ENCODE measurements at regions not wholly inside any gene's neighbourhood (a gene's known extent, or its start where the extent isn't known, plus 50 kb on each side); places are given as distances from the start of the nearest gene placed in this dataset.

DNA sequence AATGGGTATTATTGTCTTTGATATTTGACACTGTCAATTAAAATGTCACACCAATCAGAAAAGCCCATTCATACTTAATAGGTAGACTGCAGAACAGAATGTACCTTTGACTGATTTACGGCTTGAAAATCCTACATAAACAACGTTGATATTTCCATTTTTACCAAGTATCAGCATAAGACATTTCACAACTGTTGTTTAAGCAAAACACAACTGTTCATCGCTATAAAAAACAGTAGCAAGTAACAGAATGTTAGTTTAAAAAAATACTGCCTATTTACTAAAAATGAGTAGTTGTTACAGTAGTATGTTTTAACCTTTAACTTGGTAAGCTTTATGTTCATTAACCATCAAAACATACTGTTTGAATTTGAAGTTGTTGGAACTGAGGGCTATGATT, 1096.6 kb downstream of the PCDH17 start:
- no peak for DNase-seq
- no peak for ATAC-seq
- no peak overlapping the region for H3K27ac ChIP-seq
- H3K9me3 ChIP-seq: no peaks in the 10 kb centered on the region
- intact Hi-C loops (cut with DNase I): no loop called here
- no peaks in the 10 kb centered on the region for H3K4me1 ChIP-seq
- no peaks in the 10 kb centered on the region for H3K27me3 ChIP-seq (ENCODE audit: insufficient read depth in 3 of 3, low read length in 2 of 3)
- no peak overlapping the region for H3K4me3 ChIP-seq
- TF ChIP-seq, protein P1, sequence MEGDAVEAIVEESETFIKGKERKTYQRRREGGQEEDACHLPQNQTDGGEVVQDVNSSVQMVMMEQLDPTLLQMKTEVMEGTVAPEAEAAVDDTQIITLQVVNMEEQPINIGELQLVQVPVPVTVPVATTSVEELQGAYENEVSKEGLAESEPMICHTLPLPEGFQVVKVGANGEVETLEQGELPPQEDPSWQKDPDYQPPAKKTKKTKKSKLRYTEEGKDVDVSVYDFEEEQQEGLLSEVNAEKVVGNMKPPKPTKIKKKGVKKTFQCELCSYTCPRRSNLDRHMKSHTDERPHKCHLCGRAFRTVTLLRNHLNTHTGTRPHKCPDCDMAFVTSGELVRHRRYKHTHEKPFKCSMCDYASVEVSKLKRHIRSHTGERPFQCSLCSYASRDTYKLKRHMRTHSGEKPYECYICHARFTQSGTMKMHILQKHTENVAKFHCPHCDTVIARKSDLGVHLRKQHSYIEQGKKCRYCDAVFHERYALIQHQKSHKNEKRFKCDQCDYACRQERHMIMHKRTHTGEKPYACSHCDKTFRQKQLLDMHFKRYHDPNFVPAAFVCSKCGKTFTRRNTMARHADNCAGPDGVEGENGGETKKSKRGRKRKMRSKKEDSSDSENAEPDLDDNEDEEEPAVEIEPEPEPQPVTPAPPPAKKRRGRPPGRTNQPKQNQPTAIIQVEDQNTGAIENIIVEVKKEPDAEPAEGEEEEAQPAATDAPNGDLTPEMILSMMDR (IDR thresholded peaks at IDR 0.05): no peak
- H3K36me3 ChIP-seq (ENCODE audit: insufficient read depth in 1 of 2, low read depth in 1 of 2): no peaks in the 10 kb centered on the region
- 43 to 55% (median 46%) methylated on average over 3 of the region's 3 CpGs for WGBS, 3 donors

DNA sequence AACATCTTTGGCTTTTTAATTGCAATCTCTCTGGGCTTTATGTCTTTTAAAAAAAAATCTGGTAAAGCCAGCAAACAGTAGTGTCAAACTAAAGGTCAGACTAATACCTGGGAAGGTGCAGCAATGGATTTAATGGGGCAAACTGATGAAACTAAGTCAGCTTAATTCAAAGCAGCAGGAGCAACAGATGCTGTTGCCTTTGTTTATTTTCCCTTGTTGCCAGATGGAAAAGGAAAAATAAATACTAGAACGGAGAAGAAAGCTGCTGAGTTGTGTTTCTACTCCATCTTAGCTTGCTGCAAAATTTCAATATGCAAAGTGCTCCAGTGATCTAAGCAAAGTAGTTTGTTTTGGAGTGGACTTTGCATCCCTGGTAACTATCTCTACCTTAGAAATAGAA, 1097.8 kb downstream of the PCDH17 start:
- no peaks in the 10 kb centered on the region for H3K4me1 ChIP-seq
- WGBS, 3 donors: 43 to 59% (median 49%) methylated on average over 1 of the region's 1 CpG
- TF ChIP-seq, protein P1 (IDR thresholded peaks at IDR 0.05): no peak
- H3K9me3 ChIP-seq: no peaks in the 10 kb centered on the region
- no peaks in the 10 kb centered on the region for H3K27me3 ChIP-seq (ENCODE audit: insufficient read depth in 3 of 3, low read length in 2 of 3)
- ATAC-seq: no peak
- no peaks in the 10 kb centered on the region for H3K36me3 ChIP-seq (ENCODE audit: insufficient read depth in 1 of 2, low read depth in 1 of 2)
- DNase-seq: no peak
- no peak overlapping the region for H3K27ac ChIP-seq
- H3K4me3 ChIP-seq: no peak overlapping the region
- intact Hi-C loops (cut with DNase I): no loop called here

DNA sequence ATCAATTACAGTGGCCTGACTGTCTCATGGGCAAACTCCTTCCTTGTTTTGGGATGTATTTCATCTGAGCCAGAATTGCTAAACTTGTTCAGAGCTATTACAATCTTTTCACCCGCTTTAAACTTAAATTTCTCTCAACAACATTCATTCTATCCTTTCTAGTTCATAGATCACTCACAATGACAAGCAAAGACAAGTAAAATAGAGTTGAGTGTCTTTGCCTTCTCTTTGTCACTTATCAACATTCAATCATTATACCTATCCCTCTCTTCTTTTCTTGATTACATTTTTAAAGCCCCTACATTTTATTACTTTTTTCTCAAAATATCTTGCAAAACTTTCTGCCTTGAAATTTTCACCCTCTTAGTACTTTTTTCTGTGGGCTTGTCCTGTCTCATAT, 1113.1 kb downstream of the PCDH17 start:
- no peak for ATAC-seq
- no peaks in the 10 kb centered on the region for H3K9me3 ChIP-seq

DNA sequence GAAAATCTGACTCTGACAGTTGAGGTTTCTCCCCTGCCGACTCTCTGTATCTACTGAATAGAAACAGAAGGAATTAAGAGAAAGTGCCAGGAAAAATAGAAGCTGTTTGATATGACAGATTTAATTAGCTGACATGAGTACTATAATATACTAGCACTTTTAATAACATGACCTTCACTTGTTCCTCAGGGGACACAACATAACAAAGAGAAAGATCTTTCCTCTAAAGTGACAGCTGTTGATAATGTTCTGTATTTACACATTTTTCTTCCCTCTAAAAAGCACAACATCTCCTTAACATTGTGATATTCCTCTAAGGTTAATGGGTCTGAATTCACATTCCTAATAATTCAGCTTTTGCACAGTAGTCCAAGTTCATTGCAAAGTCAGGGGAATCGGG, 1136.0 kb downstream of the PCDH17 start:
- intact Hi-C loops (cut with DNase I): no loop called here
- ATAC-seq (no peak), DNase-seq (no peak)
- Histone ChIP-seq H3K9me3 (no peaks in the 10 kb centered on the region), H3K4me1 (no peaks in the 10 kb centered on the region), H3K36me3 (ENCODE audit: insufficient read depth in 1 of 2, low read depth in 1 of 2) (no peaks in the 10 kb centered on the region), H3K27ac (no peak overlapping the region), H3K27me3 (ENCODE audit: insufficient read depth in 3 of 3, low read length in 2 of 3) (no peaks in the 10 kb centered on the region), H3K4me3 (no peak overlapping the region)
- WGBS, 3 donors: 20 to 36% (median 32%) methylated on average over 2 of the region's 2 CpGs
- TF ChIP-seq, protein P1 (IDR thresholded peaks at IDR 0.05): no peak

More for the DNA sequence above, 1113.1 kb downstream of the PCDH17 start:
- Histone ChIP-seq H3K4me1 (no peaks in the 10 kb centered on the region), H3K4me3 (no peak overlapping the region), H3K27ac (no peak overlapping the region), H3K36me3 (ENCODE audit: insufficient read depth in 1 of 2, low read depth in 1 of 2) (no peaks in the 10 kb centered on the region), H3K27me3 (ENCODE audit: insufficient read depth in 3 of 3, low read length in 2 of 3) (no peaks in the 10 kb centered on the region)
- intact Hi-C loops (cut with DNase I): no loop called here
- TF ChIP-seq, protein P1 (IDR thresholded peaks at IDR 0.05): no peak
- no peak for DNase-seq
- 70 to 81% (median 72%) methylated on average over 1 of the region's 1 CpG for WGBS, 3 donors

DNA sequence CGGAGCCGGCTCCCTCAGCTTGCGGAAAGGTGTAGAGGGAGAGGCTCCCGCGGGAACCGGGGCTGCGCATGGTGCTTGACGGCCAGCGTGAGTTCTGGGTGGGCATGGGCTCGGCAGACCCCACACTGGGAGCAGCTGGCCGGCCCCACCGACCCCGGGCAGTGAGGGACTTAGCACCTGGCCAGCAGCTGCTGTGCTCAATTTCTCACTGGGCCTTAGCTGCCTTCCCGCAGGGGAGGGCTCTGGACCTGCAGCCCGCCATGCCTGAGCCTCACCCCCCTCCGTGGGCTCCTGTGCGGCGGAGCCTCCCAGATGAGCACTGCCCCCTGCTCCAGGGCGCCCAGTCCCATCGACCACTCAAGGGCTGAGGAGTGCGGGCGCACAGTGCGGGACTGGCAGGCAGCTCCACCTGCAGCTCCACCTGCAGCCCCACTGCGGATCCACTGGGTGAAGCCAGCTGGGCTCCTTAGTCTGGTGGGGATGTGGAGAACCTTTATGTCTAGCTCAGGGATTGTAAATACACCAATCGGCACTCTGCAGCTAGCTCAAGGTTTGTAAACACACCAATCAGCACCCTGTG, 1141.8 kb downstream of the PCDH17 start:
- intact Hi-C loops (cut with DNase I): no loop called here
- DNase-seq (no peak), ATAC-seq (no peak)
- no peak overlapping the region for H3K27ac ChIP-seq
- no peaks in the 10 kb centered on the region for H3K9me3 ChIP-seq
- H3K36me3 ChIP-seq (ENCODE audit: insufficient read depth in 1 of 2, low read depth in 1 of 2): no peaks in the 10 kb centered on the region
- TF ChIP-seq, protein P1 (IDR thresholded peaks at IDR 0.05): no peak
- WGBS, 3 donors: 92 to 95% (median 94%) methylated on average over 17 to 25 of the region's 25 CpGs
- H3K27me3 ChIP-seq (ENCODE audit: insufficient read depth in 3 of 3, low read length in 2 of 3): no peaks in the 10 kb centered on the region
- no peak overlapping the region for H3K4me3 ChIP-seq
- no peaks in the 10 kb centered on the region for H3K4me1 ChIP-seq

Data from psoas muscle (tissue), 7 donors.